DMS 273 (cell line): ENCODE measurements at regions not wholly inside any gene's neighbourhood (a gene's known extent, or its start where the extent isn't known, plus 50 kb on each side); places are given as distances from the start of the nearest gene placed in this dataset.

Source experiments
- DNase-seq: peaks from one replicate; lab custom pipeline; 2025; ENCODE audit not compliant: unreplicated experiment; lab: John Stamatoyannopoulos, UW

- no peak for DNase-seq
Observed at GRCh38 chr6:156455847-156456246, 321.3 kb upstream of the ARID1B start.

GRCh38 chr6:156454867-156455266, 322.3 kb upstream of the ARID1B start:
- no peak for DNase-seq

DNA sequence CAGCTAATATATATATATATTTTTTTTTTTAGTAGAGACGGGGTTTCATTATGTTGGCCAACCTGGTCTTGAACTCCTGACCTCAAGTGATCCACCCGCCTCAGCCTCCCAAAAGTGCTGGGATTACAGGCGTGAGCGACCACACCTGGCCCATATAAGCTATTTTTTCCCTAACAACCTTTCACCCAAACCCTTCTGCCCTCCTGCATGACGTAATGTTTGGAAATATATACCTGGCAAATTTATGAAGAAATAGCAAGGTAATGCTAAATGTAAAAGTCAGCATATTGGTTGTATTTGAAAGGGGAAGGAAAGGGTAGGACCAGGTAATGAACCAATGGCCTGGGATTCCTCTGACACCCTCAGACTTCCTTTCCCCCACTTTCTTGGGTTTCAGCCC, 325.5 kb upstream of the ARID1B start:
- no peak for DNase-seq

GRCh38 chr6:156451088-156451487, 326.1 kb upstream of the ARID1B start:
- DNase-seq = no peak

- DNase-seq = no peak
Observed at GRCh38 chr6:156450421-156450820, 326.8 kb upstream of the ARID1B start.

DNA sequence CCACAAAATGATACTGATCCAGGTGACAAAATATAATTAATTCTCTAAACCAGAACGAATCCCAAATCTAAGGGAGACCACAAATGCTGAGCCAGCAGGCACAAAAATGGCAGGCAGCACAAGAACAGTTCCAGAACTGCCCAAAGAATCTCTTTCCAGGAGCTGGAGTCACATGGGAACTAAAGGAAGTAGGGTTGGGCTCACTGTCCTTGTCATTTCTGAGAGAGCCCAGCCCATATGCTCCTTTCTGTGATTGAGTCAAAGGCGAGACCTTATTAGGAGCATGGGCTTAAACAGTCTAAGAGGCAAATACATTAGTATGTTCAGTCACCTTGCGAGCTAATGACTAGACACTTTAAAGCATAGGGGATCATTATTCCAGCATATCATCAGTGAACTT, 327.6 kb upstream of the ARID1B start:
- DNase-seq = peak; percentile 42

DNA sequence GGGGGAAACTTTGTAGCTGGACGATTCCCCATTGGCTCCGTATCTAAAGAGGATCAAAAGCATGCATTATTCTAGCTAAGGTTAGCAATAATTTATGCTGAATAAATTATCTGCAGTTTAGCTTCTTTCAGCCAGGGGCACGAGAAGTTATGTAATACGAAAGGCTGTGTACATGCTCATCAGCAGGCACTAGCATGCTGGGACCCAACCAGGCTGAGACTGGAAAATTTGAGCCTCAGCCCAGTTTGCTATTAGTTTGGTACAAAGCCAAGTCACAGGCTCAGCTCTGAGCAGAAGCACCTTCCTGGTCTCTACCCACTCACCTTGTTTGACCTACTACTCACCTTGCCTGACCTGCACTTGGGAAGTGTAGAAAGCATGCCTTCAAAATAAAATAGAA, 328.1 kb upstream of the ARID1B start:
- DNase-seq = peak; percentile 86

- peak; percentile 6 for DNase-seq
Observed at GRCh38 chr6:156448579-156448978, 328.6 kb upstream of the ARID1B start.

GRCh38 chr6:156440688-156441087, 336.5 kb upstream of the ARID1B start:
- DNase-seq = no peak

- DNase-seq = no peak
Observed at GRCh38 chr6:156438350-156438923, 338.7 kb upstream of the ARID1B start.

GRCh38 chr6:156437121-156437879, 339.9 kb upstream of the ARID1B start:
- no peak for DNase-seq

- DNase-seq = no peak
Observed at GRCh38 chr6:156434795-156435190, 342.4 kb upstream of the ARID1B start.

GRCh38 chr6:156434049-156434794, 343.0 kb upstream of the ARID1B start:
- DNase-seq = peak; percentile 7

DNA sequence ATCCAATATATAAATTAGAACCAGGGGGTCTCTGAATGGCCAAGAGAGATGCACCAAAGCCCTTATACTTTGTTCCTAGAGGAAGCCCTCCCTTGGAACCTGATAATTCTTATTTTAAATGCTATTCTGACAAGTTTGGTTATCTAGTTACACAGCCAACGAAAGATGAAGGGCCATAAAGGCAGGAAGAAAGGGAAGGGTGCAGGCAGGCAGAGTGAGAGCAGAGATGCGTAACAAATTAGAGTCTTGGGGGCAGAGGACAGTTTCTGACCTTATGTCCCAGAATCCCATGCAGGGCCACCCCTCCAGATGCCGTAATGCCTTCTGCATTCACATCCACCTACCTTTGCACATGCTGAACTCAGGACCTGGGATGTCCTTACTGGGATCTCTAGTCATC, 344.6 kb upstream of the ARID1B start:
- no peak for DNase-seq

DNA sequence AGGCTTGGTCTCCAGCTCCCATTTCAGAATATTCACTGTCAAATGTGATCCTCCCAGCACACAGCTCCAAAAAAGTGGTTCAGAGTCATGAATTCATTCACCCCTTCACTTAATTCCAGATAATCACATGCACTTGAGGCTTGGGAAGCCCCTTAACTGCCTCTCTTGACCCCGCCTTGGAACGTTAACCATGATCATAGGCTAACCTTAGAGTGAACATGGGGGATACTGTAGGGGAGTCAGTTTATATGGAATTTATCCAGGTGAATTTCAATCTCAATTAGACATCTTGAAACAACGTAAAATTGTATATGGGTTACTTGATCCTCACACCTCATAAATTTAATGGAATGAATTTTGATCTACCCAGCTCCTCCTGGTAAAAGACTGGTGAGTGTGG, 346.8 kb upstream of the ARID1B start:
- DNase-seq = no peak

DNA sequence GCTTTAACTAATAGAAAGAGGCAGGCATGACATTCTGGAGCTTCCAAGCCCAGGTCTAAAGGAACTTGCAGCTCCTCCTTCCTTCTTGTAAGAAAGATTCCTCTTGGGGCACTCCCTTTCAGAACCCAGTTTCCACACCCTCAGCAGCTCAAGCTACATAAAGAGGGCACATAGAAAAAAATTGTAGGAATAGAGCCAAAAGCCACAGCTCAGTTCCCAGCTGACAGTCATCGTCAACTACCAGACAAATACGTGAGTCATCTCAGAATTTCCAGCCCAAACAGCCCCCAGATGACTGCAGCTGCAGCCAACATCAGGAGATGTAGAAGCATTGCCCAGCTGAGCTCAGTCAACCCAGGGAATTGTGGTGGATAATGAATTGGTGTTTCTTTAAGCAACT, 349.8 kb upstream of the ARID1B start:
- no peak for DNase-seq

DNA sequence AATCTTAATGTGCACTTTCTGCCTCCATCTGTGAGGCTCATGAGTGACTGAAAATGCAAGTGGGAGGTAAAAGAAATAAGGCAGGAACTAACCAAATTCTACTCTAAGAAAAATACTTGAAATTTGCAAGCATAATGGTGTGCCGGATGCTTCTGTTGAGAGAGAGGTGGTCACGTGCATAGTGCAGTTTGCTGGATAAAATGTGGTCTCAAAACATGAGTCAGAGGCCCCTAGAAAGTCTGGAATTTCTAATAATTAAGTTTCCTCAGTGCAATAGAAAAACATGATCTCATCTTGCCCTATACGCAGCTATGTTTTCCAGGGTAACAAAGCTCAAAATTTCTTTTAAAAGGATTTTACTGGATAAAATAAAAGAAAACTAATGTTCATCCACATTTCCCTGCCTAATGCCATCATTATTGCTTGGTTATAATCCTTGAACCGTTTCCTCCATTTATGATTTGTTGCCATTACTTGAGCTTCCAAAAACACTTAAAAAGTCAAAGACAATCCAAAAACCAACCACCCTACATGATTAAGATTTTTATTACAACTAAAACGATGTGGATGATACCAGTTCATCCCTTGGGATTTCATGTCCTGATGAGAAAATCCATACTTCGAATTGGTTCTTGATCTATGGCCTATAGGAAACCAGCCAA, 351.7 kb upstream of the ARID1B start:
- no peak for DNase-seq

DNA sequence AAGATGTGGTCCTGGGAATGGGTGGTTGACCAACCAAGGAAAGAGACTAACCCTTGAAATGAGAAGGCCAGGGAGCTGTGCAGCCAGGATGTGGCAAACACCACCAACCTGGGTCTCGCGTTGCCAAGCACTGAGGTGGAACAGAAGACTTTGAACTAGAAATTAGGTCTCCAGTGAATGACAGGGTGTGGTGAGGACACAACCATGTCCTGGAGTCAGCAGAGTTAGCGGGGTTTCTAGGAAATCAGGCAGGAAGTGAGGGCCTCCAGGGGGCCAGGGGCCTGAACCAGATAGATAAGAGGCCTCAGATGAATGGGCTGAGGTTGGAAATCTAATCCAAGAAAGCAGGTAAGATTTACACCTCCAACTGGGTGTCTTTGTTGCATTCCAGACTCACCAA, 353.3 kb upstream of the ARID1B start:
- no peak for DNase-seq

- no peak for DNase-seq
Observed at GRCh38 chr6:156423075-156423474, 354.1 kb upstream of the ARID1B start.

DNA sequence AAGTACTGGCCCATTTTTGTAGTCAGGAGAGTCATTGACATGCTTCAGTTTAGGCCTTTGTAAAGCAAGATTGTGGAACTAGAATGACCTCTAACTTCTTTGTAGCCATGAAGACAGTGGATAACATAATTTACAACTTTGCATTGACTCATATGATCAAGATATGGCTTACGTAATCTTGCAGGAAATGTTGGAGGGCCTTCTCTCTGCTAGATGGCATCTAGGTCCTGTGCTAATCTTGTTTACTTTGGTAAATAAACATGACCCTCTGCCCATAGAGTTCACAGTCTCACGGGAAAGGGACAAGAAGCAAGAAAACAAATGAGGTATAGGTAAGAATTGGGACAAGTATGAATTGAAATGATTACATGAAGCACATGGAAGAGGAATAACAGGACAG, 355.2 kb upstream of the ARID1B start:
- no peak for DNase-seq

- peak; percentile 19 for DNase-seq
Observed at GRCh38 chr6:156421301-156421700, 355.9 kb upstream of the ARID1B start.
